IPS DF 19.7 (cell line): ENCODE measurements at regions not wholly inside any gene's neighbourhood (a gene's known extent, or its start where the extent isn't known, plus 50 kb on each side); places are given as distances from the start of the nearest gene placed in this dataset.

ENCODE experiments used
- DNase-seq: peaks from one replicate; pipeline ENCODE4 v3.0.0-alpha.2; 2013; ENCODE audit warnings: low read depth, low spot score

DNA sequence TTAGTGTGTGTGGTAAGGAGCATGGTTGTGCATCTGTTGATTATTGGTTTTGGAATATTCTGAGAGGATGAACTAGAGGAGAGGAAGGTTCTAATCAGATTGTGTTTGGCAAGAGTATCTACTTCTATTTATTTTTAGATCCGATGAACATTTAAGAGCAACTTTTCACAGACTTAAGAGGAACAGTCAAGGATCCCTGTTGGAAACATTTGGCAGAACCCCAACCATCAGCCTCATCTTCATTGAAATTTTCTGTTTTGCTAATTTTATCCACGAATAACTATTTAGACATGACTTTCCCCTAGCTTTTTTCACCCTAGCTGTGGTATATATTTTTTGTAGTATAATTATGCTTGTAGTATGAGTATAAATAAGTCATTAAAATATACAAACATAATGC, 868.5 kb downstream of the MAT2B start:
- no peak for DNase-seq

DNA sequence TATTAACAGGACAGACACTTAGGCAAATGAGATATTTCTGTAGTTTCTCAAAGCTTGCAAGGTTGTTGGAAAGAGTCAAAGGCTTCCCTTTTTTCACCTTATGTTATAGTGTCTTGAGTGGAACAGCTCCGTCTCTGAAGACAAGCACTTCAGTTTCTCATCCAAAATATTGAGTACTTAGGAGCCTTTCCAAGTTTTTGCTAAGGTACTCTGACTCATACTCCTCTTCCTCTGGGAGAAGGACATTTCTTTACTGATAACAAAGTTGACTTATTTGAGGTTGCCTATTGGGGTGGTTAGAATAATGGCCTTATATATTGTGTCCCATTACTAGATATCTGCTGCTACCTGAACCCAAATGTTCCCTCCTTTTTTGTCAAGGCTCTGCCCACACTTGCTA, 869.6 kb downstream of the MAT2B start:
- DNase-seq: no peak

DNA sequence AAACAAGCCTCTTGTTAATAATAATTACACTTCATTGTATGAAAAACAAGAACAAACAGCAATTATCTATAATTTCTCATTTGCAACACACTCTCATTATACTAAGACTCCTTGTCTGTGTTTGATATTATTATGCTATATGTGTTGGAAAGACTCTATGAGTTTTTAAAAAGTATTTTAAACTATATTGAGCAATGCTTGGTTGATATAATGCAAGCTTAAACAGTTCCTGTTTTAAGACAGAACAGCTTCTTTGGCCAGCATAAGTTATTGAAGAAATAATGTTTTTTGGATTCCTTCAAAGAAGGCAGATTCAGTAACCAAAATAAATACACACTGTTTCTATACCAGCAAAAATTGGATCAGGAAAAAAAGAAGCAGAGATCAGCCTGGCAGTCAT, 871.4 kb downstream of the MAT2B start:
- no peak for DNase-seq

DNA sequence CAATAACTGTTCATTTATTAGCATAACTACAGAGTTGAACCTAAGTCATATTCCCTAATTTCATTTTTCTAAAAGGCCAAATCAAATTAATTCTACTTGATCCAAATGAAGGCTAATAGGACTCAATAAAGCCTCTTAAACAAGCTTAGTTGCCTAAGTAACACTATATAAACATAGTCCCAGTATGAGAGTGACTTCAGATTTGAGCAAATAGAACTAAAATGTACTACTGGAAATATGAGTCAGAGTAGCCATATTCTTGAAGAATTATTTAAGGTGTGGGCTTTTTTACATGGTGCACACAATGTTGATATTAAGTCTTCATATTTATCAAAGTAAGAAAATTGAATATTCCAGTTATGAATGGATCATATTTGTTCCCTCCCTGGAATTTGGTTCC, 872.3 kb downstream of the MAT2B start:
- no peak for DNase-seq

DNA sequence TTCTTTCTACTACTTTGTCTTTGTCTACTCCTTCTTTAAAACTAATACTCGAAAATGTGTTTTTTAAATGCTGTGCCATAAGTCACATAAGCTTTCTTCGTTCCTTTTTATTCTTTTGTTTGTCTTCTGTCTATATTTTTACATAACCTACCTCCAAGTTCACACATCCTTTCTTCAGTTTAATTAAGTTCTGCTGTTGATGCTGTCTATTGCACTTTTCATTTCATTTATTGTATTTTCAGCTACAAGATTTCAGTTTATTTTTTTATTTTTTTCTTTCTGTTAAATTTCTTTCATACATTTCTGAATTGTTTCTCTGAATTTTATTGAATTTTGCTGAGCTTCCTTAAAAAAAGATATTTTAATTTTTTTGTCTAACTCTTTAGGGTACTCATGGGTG, 878.2 kb downstream of the MAT2B start:
- no peak for DNase-seq

DNA sequence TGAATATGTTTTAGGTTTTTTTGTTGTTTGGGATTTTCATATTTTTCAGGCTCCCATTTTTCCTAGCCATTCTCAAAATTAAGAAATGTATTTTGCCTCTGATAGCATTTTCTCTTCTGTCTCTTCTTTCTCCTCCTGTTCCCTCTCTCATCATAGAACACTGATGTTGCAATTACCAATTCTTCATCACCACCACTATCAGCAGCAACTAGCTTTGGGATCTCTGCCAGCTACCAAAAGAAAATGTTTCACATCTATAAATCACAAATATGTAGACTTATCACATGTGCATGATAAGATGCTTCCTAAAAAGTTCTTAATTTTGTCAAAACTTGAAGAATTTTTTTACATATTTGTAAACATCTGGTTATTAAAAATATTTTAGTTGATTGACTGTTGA, 887.1 kb downstream of the MAT2B start:
- no peak for DNase-seq

DNA sequence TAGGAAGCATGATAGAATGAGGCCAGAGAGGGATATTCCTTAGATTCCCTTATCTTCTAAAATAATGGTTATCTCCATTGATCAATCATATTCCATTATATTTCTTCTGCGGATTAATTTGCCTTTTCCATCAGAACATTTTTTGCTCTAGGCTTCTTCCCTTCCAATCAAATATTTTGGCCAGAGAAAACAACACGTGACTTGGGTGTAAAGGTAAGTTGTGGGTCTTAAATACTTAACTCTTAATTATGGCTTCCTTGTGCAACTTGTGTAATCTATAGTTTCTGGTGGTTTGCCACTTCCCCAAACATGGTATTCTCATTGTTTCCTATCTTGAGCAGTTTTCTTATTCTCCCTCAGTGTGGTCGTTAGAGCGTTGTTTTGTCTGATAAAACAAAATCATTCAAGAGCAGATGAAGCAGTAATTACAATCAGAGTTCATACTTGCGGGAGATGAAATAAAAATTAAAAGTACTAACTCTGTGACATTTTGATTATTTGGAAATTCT, 889.3 kb downstream of the MAT2B start:
- DNase-seq: no peak

DNA sequence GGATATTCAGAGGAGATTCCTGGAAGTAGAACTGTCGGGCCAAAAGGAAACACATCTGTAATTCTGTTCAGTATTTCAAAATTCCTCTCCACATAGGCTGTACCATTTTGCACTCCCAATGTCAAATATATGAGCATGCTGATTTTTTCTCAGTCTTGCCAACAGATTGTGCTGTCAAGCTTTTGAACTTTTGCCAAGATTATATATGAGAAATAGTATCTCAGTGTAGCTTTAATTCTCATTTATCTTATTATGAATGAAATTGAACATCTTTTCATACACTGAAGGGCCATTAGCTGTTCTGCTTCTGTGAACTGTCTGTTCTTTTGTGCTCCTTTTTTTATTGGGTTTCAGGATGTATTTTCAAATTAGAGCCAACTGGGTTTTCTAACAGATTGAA, 907.1 kb downstream of the MAT2B start:
- no peak for DNase-seq

DNA sequence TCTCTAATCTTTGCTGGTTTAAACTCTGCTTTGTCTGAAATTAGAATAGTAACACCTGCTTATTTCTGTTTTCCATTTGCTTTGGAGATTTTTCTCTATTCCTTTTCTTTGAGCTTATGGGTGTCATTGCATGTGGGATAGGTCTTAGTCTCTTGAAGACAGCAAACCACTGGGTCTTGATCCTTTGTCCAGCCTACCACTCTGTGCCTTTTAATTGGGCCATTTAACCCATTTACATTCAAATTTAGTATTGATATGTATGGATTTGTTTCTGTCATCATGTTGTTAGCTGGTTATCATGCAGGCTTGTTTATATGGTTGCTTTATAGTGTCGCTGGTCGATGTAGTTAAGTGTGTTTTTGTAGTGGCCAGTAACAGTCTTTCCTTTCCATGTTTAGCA, 914.7 kb downstream of the MAT2B start:
- no peak for DNase-seq

DNA sequence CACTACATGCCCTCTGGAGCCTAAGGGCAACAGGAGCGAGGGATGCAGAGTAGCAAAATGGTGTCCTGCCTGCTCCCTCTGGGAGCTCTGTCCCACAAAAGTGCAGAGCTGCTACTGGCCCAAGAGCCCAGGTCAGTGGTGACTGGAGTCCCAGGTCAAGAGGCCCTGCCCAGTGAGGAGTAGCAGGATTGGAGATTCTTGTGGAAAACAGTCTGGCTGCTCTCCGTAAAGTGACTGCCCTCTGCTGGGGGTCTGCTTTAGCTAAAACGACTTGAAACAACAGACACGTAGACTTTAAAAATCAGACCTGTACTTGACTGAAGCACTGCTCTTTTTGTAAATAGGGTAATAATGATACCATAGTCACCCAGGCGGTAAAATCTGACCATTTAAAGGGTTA, 917.0 kb downstream of the MAT2B start:
- DNase-seq: peak; percentile 25

DNA sequence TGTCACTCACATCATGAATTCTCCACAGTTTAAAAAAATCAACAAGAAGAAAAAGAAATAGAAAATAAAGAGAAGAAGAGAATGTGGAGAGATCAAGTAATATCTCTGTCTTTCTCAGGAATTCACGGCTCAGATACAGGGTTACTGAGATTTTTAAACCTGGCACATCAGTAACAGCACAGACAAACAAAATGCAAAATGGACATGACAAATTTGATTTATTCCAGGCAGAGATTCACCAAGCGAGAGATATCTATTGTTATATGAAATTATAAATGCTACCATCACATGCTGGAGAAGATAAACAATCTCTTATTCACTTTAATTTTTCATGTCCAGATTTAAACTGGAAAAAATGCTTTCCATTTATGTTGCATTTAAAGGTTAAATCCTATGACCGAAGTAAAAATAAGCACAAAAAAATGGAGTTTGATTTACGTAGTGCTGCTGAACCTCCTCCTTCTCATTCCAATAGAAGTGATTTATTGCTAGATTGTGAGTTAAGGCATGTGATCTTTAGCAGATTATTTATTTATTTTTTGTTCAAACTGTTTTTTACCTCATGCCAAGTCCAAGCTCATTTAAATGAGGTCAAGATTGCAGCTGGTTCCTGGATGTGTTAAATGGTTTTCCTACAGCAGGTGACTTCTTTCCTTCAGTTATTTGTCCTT, 926.4 kb downstream of the MAT2B start:
- no peak for DNase-seq

DNA sequence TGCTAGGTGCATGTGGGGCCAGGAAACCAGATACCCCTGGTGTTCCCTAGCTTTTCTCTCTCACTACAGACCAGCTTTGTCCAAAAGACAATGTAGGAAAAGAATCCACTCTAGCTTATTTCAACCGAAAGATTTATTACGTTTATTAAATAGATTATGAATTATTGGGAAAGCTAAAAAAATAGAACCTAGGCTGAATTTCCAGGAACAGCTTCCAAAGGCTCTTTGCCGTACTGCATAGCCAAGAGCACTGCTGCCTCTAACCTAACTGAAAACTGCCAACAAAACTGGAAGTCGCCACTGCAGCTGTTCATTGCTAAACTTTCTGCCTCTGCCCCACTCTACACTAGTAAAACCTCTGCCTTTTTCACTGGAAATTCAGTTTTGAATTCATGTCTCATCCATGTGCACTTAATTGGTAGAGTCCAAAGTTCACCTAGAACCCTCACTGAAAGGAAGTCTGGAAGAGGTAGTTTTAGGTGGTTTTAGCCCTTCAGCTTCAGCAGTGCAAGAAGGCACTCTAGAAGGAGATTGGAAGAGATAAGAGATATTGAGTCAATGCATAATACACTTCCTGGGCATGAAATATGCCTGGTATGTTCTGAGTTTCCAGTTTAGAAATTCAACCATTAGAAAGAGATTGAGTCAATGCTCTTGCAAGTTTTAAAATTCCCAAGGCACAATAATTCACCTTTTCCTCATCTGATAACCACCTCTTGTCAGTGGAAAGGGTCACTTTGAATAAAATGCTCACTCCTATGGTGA, 927.9 kb downstream of the MAT2B start:
- no peak for DNase-seq

DNA sequence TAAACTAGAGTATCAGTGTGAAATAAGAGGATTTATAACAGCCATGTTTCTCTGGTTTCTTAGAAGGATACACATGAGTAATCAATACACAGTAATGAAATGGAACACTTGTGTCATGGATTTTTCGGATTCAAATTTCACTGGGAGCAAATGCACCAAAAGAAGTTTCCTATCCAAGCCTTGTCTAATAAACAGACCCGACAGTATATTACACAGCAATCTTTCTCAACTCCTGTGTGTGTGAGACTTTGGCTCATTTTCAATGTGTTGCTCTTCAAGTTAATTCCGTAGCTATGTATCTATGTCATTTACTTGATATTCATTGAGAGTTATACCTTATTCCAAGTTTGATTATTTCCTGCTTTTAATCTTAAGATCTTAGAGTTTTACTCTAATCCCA, 930.2 kb downstream of the MAT2B start:
- DNase-seq: no peak

DNA sequence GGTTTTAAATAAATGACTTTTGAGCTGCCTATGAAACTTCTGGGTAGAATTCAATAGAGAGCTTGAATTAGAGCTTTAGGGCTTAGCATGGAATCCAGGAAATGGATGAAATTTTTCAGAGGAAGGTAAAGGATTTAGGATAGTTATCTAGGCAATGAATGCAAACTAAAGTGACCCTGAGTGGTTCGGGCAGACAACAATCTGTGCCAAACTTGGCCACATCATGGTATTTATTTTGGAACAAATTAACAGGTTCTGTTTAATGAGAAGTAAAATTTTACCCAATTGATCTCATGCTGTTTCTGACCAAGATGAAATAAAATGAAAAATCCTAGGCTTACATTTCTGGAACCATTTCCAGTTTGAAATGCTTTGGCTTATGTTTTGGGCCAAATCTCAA, 934.4 kb downstream of the MAT2B start:
- DNase-seq: no peak

DNA sequence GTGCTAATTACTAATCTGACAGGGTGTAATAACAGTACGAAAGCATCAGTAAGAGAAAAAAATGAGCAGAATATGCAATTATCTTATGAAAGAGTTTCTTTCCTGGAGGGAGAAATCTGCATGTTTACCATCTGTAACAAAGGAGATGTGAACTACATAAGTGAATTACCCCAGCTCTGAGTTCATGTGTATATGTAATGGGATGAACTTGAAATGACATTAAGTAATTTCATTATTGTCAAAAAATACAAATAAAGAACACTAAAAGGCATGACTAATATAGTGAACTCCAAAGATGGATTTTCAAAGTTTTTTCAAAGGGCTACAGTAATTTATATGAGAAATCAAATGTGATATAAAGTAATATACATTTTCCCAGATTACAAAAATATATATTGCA, 944.0 kb downstream of the MAT2B start:
- DNase-seq: no peak

DNA sequence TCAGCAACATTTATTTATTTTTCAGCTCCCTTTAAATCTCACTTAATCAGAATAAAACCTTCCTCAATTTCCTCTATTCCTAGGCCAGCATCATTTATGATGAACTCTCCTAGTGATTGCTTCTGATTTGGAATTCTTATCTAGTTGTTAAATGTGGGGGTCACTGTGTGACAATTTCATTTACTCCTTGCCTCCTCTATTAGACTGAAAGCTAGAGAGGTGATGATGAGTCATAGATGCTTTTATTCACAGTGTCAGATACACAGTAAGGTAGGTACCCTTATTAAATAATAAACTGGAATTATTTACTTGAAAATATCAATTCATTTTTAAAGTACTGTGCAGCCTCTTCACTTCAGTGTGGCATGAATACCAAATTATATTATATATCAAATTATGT, 960.6 kb downstream of the MAT2B start:
- DNase-seq: no peak

DNA sequence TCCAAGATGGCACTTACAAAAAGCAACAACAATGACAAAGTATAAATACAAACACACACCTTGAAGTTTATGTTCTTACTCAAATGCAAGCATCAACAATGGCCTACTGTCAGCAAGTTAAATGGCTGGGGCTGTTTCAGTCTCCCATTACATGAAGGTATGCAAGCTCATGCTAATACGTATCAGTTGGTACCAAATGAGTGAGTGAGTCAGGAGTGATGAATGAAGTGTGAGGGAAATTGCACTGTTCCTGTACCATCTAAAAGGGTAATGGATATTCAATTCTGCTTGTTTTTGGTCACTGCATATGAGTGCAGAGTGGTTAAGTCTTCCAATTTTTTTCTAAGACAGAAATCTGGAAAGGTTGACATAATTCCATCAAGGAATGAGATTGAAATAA, 964.9 kb downstream of the MAT2B start:
- DNase-seq: no peak

DNA sequence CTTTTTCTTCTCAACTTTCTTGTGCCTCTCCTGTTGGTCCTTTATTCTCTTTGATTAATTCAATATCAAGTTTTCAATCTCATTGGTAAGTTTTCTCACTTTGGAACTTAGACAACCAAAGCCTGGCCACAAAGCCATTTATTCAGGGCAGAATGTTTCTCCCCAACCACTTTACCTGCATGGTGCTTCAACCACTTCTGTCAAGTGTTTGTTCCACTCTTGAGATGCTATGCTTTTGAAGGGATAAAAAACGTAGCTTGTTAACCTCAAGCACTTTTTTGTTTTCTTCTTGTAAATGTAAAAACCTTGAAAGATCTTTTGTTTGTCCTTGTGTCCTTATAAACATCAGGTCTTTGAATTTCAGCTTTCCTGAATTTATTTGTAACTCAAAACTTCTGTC, 966.7 kb downstream of the MAT2B start:
- DNase-seq: no peak

DNA sequence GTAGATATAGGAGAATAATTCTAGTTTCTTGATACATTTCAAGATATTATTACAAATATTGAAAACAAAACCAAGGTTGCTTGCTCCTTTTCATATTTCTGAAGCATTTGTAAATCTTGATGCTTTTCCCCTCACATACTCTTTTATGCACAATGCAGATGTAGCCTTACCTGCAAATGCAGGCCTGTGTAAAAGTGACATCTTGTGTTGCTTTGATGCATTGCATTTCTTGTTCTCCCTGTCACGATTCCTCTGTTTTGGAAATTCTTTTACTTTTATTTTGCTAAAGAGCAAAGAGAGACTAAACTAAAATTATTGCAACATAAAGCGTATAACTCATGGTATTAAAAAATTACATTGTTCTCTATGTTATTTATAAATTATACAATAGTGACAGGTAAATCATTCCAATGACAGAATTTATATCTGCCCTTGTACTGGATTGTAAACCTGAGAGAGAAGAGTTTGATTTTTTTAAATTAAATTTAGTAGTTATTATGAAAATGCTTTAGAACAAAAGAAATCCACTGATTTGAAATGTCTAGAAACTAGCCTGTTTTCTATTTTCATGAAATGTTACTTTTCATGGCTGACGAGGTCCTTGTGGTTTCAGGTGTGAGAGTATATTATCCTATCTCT, 970.0 kb downstream of the MAT2B start:
- no peak for DNase-seq

DNA sequence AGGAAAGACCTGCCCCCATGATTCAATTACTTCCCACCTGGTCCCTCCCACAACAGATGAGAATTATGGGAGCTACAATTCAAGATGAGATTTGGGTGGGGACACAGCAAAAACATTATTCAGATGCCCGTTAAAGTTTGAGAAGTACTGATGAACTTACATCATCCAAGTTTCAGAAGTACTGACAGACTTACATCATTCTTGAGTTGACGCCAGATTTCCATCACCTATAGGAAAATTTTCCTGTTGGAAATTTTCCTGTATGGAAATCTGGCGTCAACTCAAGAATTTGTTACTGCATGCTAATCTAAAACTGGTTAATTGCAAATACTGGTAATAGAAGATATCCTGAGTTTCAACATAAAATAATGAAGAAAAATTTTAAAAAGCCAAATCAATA, 975.9 kb downstream of the MAT2B start:
- DNase-seq: no peak

DNA sequence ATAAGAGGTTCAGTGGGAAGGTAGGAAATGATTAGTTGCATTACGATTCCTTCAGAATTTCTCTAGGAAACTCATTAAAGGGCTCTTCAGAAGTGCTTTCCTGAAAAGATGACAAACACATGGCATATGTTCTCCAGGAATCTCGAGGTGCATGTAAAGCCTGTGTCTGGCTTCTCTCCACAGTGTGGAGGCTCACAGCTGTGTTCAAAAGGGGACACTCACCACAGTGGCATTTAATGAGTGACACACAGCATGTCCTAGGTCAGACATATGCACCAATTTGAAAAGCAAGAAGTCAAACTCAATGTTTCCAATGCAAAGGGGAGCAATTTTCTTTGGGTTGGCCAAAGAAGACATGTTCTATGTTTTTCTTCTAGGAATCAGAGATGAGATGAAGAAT, 976.9 kb downstream of the MAT2B start:
- DNase-seq: no peak

DNA sequence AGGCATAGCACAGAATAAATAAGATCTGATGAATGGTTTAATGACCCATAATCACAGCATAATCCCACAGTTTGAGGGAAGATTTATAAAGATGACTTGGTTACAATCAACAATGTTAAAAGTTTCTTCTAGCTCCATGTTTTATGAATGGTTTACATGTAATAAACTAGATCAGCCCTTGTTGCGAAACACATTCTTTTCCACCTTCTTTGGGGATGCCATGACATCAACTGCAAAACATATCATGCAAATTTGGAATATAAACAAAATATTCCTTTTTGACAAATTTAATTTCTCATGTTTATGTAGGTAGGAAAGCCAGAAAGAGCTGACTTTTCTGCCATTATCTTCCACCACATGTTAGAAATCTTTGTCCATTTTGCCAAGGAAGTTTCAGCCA, 979.5 kb downstream of the MAT2B start:
- DNase-seq: no peak

DNA sequence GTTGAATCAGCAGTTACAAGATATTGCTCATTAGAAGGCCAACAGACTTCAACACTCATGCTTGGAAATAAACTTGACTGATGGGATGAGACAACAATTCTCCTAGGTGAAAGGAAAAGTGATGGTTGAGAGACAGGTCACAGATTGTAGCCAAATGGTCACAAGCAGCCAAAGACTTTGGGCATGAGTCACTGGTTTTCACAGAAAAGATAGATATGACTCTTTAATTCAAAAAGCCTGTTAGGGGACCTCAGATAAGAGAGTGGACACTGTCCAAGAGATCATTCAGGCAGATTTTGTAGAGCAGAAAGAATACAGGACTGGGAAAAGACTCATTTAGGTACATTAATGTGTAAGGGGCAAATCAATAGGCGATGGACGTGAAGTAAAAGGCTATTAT, 982.5 kb downstream of the MAT2B start:
- DNase-seq: no peak
